Nephron progenitor cell (in vitro differentiated cells): ENCODE measurements at regions not wholly inside any gene's neighbourhood (a gene's known extent, or its start where the extent isn't known, plus 50 kb on each side); places are given as distances from the start of the nearest gene placed in this dataset.
"Not testable (repeated sequence)": the region's sequence is repeated elsewhere in the genome, so short reads cannot be mapped to it uniquely, and the experiment has no call there.

Experiments
- DNase-seq: peaks from one replicate; pipeline ENCODE4 v3.0.0; 2021
- H3K27ac Mint-ChIP-seq: 2 replicates; pipeline ENCODE4 v1.8.0; 2021; ENCODE audit warnings: mild to moderate bottlenecking, moderate library complexity, mixed read lengths
- H3K27me3 Mint-ChIP-seq: 2 replicates; pipeline ENCODE4 v1.8.0; 2021; ENCODE audit warnings: mild to moderate bottlenecking, low read depth, mixed read lengths; ENCODE audit not compliant: poor library complexity
- H3K36me3 Mint-ChIP-seq: 2 replicates; pipeline ENCODE4 v1.8.0; 2021; ENCODE audit warnings: low read depth, mixed read lengths
- H3K4me1 Mint-ChIP-seq: 2 replicates; pipeline ENCODE4 v1.8.0; 2021; ENCODE audit warnings: mixed read lengths
- H3K4me3 Mint-ChIP-seq: 2 replicates; pipeline ENCODE4 v1.8.0; 2021; ENCODE audit warnings: mild to moderate bottlenecking, moderate library complexity, mixed read lengths
- H3K9me3 Mint-ChIP-seq: 2 replicates; pipeline ENCODE4 v1.8.0; 2021; ENCODE audit warnings: mild to moderate bottlenecking, moderate library complexity, mixed read lengths
- CTCF ChIP-seq: fragments of 200-600 bp; sonication (generic); IDR thresholded peaks from 2 replicates; pipeline ENCODE4 v1.5.0; 2021; ENCODE audit warnings: antibody characterized with exemption

DNA sequence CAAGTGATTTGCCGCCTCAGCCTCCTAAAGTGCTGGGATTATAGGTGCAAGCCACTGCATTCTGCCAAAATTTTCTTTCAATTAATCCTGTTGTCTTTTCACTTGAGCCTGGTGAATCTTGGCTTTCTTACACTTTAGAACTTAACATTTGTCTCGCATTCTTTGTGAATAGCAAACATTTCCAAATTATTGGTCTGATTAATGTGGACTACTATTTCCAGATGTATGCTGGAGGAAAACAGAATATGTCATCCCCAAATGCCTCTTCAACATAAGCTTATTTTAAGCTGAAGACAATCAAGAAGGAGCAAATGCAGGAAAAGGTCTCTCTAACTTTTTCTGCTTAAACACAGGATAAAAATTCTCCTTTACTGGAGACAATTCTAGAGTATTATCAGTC is 233.4 kb downstream of the PPP4R3C start:
- no peak for DNase-seq
- TF ChIP-seq CTCF: no peak
- Mint-ChIP-seq H3K4me1 (no peaks in the 10 kb centered on the region), H3K4me3 (no peak overlapping the region), H3K27me3 (no peaks in the 10 kb centered on the region), H3K27ac (no peak overlapping the region), H3K9me3 (peaks cover 16% of the 10 kb centered on the region), H3K36me3 (no peaks in the 10 kb centered on the region)

DNA sequence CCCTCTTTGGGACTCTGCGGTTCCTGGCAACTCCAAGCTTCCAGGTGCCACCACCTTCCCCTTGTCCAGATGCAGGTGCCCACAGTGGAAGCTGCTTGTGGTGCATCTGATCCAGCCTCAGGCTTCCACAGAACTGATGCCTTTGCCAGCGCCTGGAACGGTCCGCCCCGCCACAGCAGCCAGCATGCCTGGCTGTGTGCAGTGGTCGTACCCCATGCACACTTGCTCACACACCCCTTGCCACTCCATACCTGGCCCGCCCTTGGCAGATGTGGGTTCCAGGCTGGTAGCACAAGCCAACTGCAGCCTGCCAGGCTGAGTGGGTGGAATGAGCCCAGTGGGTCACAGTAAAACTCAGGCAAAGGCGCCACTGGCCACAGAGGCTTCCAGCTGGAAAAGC is 240.5 kb downstream of the PPP4R3C start:
- Mint-ChIP-seq H3K27me3 (no peaks in the 10 kb centered on the region), H3K27ac (no peak overlapping the region), H3K9me3 (peaks cover 22% of the 10 kb centered on the region), H3K36me3 (no peaks in the 10 kb centered on the region), H3K4me3 (no peak overlapping the region), H3K4me1 (no peaks in the 10 kb centered on the region)
- TF ChIP-seq CTCF: no peak
- no peak for DNase-seq

DNA sequence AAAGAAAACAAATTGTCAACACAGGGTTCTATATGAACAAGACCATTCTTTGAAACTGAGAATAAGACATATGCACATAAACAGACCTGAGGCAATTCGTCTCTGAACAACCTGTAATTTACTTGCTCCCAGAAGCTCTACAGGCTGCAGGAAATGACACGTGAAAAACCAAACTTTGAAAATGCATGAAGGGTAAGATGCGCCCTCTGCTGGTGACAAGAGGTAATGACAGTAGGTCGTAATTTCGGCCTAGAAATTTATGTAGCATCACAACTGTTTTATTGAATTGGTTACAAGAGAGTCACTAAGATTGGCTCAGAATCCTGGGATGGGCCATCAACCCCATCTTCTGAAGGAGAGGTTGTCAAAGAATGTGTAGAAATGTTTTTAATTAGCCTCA is 276.5 kb downstream of the PPP4R3C start:
- H3K9me3 Mint-ChIP-seq: peaks cover 25% of the 10 kb centered on the region
- peak; percentile 18 for DNase-seq
- no peaks in the 10 kb centered on the region for H3K4me1 Mint-ChIP-seq
- TF ChIP-seq CTCF: peak; percentile 55
- H3K36me3 Mint-ChIP-seq: peaks cover 4% of the 10 kb centered on the region
- H3K27me3 Mint-ChIP-seq: no peaks in the 10 kb centered on the region
- no peak overlapping the region for H3K4me3 Mint-ChIP-seq
- no peak overlapping the region for H3K27ac Mint-ChIP-seq

- no peak overlapping the region for H3K27ac Mint-ChIP-seq
- no peaks in the 10 kb centered on the region for H3K36me3 Mint-ChIP-seq
- DNase-seq: no peak
- H3K27me3 Mint-ChIP-seq: no peaks in the 10 kb centered on the region
- TF ChIP-seq CTCF: no peak
- H3K4me3 Mint-ChIP-seq: no peak overlapping the region
- no peaks in the 10 kb centered on the region for H3K4me1 Mint-ChIP-seq
- H3K9me3 Mint-ChIP-seq: peaks cover 22% of the 10 kb centered on the region
Observed at GRCh38 chrX:27163236-27163635, 299.9 kb downstream of the PPP4R3C start.

DNA sequence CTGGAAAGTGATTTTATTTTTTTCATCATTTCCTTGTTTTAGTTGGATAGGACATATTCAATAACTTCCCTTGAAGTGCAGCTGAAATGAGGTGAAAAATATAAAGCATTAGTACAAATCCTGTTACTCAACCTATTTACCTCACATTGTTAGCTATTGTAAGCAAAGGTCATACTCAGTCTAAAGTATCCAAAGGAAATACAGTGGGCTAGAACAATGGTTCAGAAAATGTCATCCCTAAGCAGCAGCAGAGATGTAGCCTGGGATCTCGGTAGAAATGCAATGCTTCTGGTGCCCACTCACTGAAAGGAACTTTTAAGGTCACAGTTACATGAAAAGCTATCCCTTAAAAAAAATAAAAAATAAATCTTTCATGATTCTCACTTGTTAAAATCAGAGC is 300.6 kb downstream of the PPP4R3C start:
- no peaks in the 10 kb centered on the region for H3K4me1 Mint-ChIP-seq
- TF ChIP-seq CTCF: no peak
- no peaks in the 10 kb centered on the region for H3K27me3 Mint-ChIP-seq
- H3K9me3 Mint-ChIP-seq: peaks cover 27% of the 10 kb centered on the region
- H3K4me3 Mint-ChIP-seq: no peak overlapping the region
- no peaks in the 10 kb centered on the region for H3K36me3 Mint-ChIP-seq
- no peak overlapping the region for H3K27ac Mint-ChIP-seq
- no peak for DNase-seq

DNA sequence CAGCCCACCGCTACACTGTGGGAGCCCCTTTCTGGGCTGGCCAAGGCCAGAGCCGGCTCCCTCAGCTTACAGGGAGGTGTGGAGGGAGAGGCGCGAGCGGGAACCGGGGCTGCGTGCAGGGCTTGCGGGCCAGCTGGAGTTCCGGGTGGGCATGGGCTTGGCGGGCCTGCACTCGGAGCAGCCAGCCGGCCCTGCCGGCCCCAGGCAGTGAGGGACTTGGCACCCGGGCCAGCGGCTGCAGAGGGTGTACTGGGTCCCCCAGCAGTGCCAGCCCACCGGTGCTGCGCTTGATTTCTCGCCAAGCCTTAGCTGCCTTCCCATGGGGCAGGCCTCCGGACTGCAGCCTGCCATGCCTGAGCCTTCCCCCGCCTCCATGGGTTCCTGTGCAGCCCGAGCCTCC is 306.2 kb downstream of the PPP4R3C start:
- not testable (repeated sequence) for H3K4me3 Mint-ChIP-seq, H3K27ac Mint-ChIP-seq, H3K4me1 Mint-ChIP-seq, H3K36me3 Mint-ChIP-seq, DNase-seq, H3K27me3 Mint-ChIP-seq
- H3K9me3 Mint-ChIP-seq: peaks cover 29% of the 10 kb centered on the region
